HG03097 (cell line): ENCODE measurements at regions not wholly inside any gene's neighbourhood (a gene's known extent, or its start where the extent isn't known, plus 50 kb on each side); places are given as distances from the start of the nearest gene placed in this dataset.

Experiments used
- ATAC-seq: cut with Tn5 transposase; IDR thresholded peaks from one replicate; pipeline ENCODE4 v1.9.1; 2021; ENCODE audit not compliant: unreplicated experiment, low FRiP score

DNA sequence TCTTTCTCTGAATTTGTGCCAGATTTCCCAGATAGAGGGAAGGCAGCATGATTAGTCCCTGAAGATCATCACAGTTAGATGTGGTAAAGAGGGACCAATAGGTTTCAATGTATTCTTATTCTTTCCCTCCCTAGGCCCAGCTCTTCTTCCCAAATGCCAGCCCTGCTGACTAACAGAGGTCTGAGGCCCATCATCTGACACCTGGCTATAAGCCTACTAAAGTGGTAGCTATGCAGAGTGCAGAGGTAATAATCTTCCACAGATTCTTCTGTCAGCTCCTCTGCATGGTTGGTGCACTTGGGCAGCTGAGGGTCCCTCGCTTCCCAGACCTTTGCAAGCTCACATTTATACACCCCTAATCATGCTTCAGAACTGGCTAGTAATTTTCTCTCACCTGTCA, 63.7 kb upstream of the PZP start:
- no peak for ATAC-seq

DNA sequence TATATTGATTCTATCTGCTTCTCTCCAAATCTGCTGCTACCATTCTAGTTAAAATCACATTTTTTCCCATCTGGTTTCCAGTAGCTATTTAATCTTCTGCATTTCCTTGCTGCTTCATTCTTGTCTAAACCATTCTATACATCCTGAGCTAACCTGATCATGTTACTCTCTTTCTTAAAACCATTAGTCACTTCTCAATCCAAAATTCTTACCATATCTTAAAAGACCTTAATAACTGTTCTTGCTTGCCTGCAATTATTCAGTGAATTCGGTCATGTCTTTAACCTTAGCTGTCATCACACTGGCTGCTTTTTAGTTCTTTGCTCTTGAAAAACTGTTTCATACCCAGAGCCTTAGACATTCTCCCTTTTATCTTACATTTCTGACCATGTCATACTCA, 56.4 kb upstream of the PZP start:
- no peak for ATAC-seq

DNA sequence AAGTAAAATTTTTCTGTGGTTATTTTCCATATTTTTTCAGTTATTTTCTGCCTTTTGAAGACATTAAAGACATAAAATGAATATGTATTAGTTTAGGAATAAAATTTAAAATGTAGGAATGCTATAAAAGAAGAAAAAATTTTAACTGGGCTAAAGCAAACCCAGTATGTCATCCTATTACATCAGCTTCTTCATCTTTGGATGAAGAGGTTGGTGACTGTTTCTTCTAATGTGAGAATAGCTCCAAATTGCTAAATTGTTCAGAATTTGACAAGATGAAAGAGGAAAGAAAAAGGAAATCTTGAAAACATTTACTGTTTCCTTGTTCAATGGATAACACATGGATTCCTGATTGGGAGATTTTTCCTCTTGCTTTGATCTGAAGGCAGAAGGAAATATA, 52.7 kb upstream of the PZP start:
- ATAC-seq: no peak

DNA sequence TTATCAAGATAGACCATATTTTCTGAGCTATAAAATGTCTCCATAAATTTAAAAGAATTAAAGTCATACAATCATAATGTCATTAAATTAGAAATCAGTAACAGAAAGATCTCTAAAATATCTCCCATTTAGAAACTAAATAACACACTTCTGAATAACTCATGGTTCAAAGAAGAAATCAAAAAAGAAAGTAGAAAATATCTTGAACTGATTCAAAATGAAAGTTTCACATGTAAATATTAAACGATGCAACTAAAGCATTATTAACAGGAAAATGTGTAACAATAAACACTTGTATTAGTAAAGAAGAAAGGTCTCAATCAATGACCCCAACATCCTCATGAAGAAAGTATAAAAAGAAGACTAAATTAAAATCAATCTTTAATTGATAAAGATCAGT, 50.5 kb upstream of the PZP start:
- no peak for ATAC-seq
